A549 (cell line): ENCODE measurements at regions not wholly inside any gene's neighbourhood (a gene's known extent, or its start where the extent isn't known, plus 50 kb on each side); places are given as distances from the start of the nearest gene placed in this dataset.

Experiments
- ATAC-seq, 2 experiments: fragments of 200-7000 bp in 1 of 2; fragments of >200 bp in 1 of 2; cut with Nextera tagmentation in 1 of 2; cut with Tn5 transposase in 1 of 2; 3 replicates each; pipeline versions ENCODE4 v1.8.0 to v1.9.1; 2018 to 2020; ENCODE audit warnings: mild to moderate bottlenecking in 1 of 2, moderate library complexity in 1 of 2
- CTCF ChIA-PET: fragments of 300-600 bp; sonication (Branson Sonifier 250); formaldehyde crosslinking; extraction: SDS; loops from one replicate; lab custom pipeline; 2021; ENCODE audit warnings: antibody characterized with exemption, inconsistent platforms; lab: Yijun Ruan, JAX
- POLR2A ChIA-PET: fragments of 350-600 bp; formaldehyde crosslinking; extraction: SDS; loops from one replicate; lab custom pipeline; 2021; ENCODE audit warnings: antibody characterized with exemption, inconsistent platforms; lab: Yijun Ruan, JAX
- DNase-seq, 2 experiments: peaks; one replicate each; pipeline versions ENCODE4 v3.0.0 to v3.0.0-alpha.2; 2011 to 2016; ENCODE audit warnings: low read depth in 1 of 2, low spot score in 1 of 2
- FAIRE-seq: peaks from 2 replicates; lab custom pipeline; 2011; peaks lifted over from hg19 to GRCh38; lab: Jason Lieb, UNC
- H3K27ac ChIP-seq, 2 experiments: fragments of >200 bp; sonication (Bioruptor Twin); formaldehyde crosslinking; 3 replicates each; pipeline ENCODE4 v1.5.1; 2016 to 2017
- H3K4me1 ChIP-seq: fragments of >200 bp; sonication (Bioruptor Twin); formaldehyde crosslinking; 3 replicates; pipeline ENCODE4 v1.6.1; 2016
- H3K4me2 ChIP-seq: fragments of >200 bp; sonication (Bioruptor Twin); formaldehyde crosslinking; 3 replicates; pipeline ENCODE4 v1.6.1; 2016
- H3K4me3 ChIP-seq: fragments of >200 bp; sonication (Bioruptor Twin); formaldehyde crosslinking; 3 replicates; pipeline ENCODE4 v1.5.1; 2016
- H3K9me3 ChIP-seq: fragments of >200 bp; sonication (Bioruptor Twin); formaldehyde crosslinking; 3 replicates; pipeline ENCODE4 v1.6.1; 2016
- BHLHE40 ChIP-seq: IDR thresholded peaks from 2 replicates; pipeline ENCODE4 v1.6.1; 2012; ENCODE audit warnings: low read depth, low read length, inconsistent platforms
- CEBPB ChIP-seq, 2 experiments: fragments of >200 bp in 1 of 2; sonication (Bioruptor Twin) in 1 of 2; formaldehyde crosslinking in 1 of 2; IDR thresholded peaks; 2 replicates each; pipeline ENCODE4 v1.6.1; 2012 to 2016
- EHF ChIP-seq: fragments of 250-450 bp; sonication (Bioruptor Pico); IDR thresholded peaks from 2 replicates; pipeline ENCODE4 v1.5.0; 2020; ENCODE audit warnings: mild to moderate bottlenecking
- EHMT2 ChIP-seq: fragments of 200-600 bp; sonication (generic); IDR thresholded peaks from 2 replicates; pipeline ENCODE4 v1.6.1; 2016; ENCODE audit warnings: antibody characterized with exemption, low read depth, mild to moderate bottlenecking, moderate library complexity
- EP300 ChIP-seq, 2 experiments: fragments of >200 bp; sonication (Bioruptor Twin); formaldehyde crosslinking; IDR thresholded peaks; 2 replicates in 1 of 2; 3 replicates in 1 of 2; pipeline ENCODE4 v1.6.1; 2016 to 2017
- FOSL2 ChIP-seq, 2 experiments: fragments of 450-650 bp in 1 of 2; fragments of >200 bp in 1 of 2; sonication (Bioruptor Twin) in 1 of 2; formaldehyde crosslinking; IDR thresholded peaks; 2 replicates each; pipeline versions ENCODE4 v1.5.0 to v1.6.1; 2016 to 2020; ENCODE audit warnings: mild to moderate bottlenecking in 1 of 2, moderate library complexity in 1 of 2
- GATA3 ChIP-seq: IDR thresholded peaks from 2 replicates; pipeline ENCODE4 v1.6.1; 2012; ENCODE audit warnings: borderline replicate concordance
- HDAC2 ChIP-seq: fragments of 200-600 bp; sonication (generic); IDR thresholded peaks from 2 replicates; pipeline ENCODE4 v1.6.1; 2016
- HOXA7 ChIP-seq: fragments of 250-450 bp; sonication (Bioruptor Pico); IDR thresholded peaks from 2 replicates; pipeline ENCODE4 v1.5.0; 2020; ENCODE audit warnings: mild to moderate bottlenecking, moderate library complexity
- JUNB ChIP-seq: fragments of >200 bp; sonication (Bioruptor Twin); formaldehyde crosslinking; IDR thresholded peaks from 2 replicates; pipeline ENCODE4 v1.6.1; 2016
- KDM1A ChIP-seq: fragments of 200-600 bp; sonication (generic); IDR thresholded peaks from 2 replicates; pipeline ENCODE4 v1.6.1; 2016; ENCODE audit warnings: low read depth, mild to moderate bottlenecking
- MYC ChIP-seq: IDR thresholded peaks from 2 replicates; pipeline ENCODE4 v1.6.1; 2012; ENCODE audit warnings: mild to moderate bottlenecking, inconsistent platforms, low read length, improper control_type of control experiment, borderline replicate concordance
- NFE2L2 ChIP-seq: fragments of 150-350 bp; conservative IDR thresholded peaks from 2 replicates; pipeline ENCODE4 v1.6.1; 2014; ENCODE audit warnings: low read length
- POLR2A ChIP-seq: IDR thresholded peaks from 2 replicates; pipeline ENCODE4 v1.6.1; 2012; ENCODE audit warnings: mild to moderate bottlenecking, low read length
- POLR2AphosphoS2 ChIP-seq: conservative IDR thresholded peaks from 2 replicates; pipeline ENCODE4 v1.6.1; 2012; ENCODE audit warnings: low read length, improper control_type of control experiment, inconsistent platforms
- RAD21 ChIP-seq, 2 experiments: fragments of >200 bp in 1 of 2; sonication (Bioruptor Twin) in 1 of 2; formaldehyde crosslinking in 1 of 2; IDR thresholded peaks in 1 of 2; conservative IDR thresholded peaks in 1 of 2; 2 replicates in 1 of 2; 3 replicates in 1 of 2; pipeline ENCODE4 v1.6.1; 2012 to 2018; ENCODE audit warnings: inconsistent platforms in 1 of 2
- RARB ChIP-seq: fragments of 250-450 bp; sonication (Bioruptor Pico); IDR thresholded peaks from 2 replicates; pipeline ENCODE4 v1.8.0; 2021; ENCODE audit warnings: mild to moderate bottlenecking, moderate library complexity
- RCOR1 ChIP-seq: fragments of 150-350 bp; IDR thresholded peaks from 2 replicates; pipeline ENCODE4 v1.6.1; 2014; ENCODE audit warnings: antibody characterized with exemption, low read length, low read depth
- SMC3 ChIP-seq: fragments of >200 bp; sonication (Bioruptor Twin); formaldehyde crosslinking; IDR thresholded peaks from 3 replicates; pipeline ENCODE4 v1.6.1; 2018; ENCODE audit warnings: inconsistent platforms
- SREBF2 ChIP-seq: fragments of 450-650 bp; IDR thresholded peaks from 2 replicates; pipeline ENCODE4 v1.6.1; 2014; ENCODE audit warnings: mild to moderate bottlenecking, moderate library complexity
- USF2 ChIP-seq: fragments of 450-650 bp; IDR thresholded peaks from 2 replicates; pipeline ENCODE4 v1.6.1; 2014; ENCODE audit warnings: antibody characterized with exemption
- ZFP36 ChIP-seq: fragments of 450-650 bp; IDR thresholded peaks from 2 replicates; pipeline ENCODE4 v1.6.1; 2014; ENCODE audit warnings: borderline replicate concordance; ENCODE audit not compliant: partially characterized antibody
- ZNF302 ChIP-seq: fragments of 250-450 bp; sonication (Bioruptor Pico); IDR thresholded peaks from 2 replicates; pipeline ENCODE4 v1.9.0; 2021; ENCODE audit warnings: inconsistent platforms, mild to moderate bottlenecking, moderate library complexity
- WGBS: methylation state at CpG from one replicate; pipeline ENCODE4 v1.1.6; 2017; ENCODE audit errors: missing lambda C conversion rate; 5-methylcytosine and 5-hydroxymethylcytosine counted together
- TF ChIP-seq, protein P1 (sequence below): IDR thresholded peaks from 2 replicates; pipeline ENCODE4 v1.6.1; 2012; ENCODE audit warnings: low read depth, borderline replicate concordance

DNA sequence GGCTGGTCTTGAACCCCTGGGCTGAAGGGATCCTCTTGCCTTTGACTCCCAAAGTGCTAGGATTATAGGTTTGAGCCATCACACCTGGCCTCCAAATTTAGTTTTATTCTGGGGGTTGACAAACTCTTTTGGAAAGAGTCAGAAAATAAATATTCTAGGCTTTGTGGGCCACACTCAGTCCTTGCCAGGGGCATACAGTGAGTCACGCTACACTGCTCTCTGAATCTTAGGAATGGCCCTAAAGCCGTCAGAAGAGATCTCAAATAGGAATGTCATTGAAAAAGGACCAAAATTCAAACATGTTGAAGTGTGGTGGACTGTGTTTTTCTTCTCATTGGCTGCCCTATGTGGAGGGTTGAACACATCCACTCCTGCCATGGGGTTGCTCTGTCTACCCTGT, 127.7 kb upstream of the BASP1 start:
- no peak overlapping the region for H3K4me2 ChIP-seq
- TF ChIP-seq EHMT2 = no peak
- no peak for TF ChIP-seq RCOR1
- no peak for TF ChIP-seq POLR2AphosphoS2
- no peak for TF ChIP-seq POLR2A
- TF ChIP-seq EP300 (IDR thresholded peaks at IDR 0.05) = no peak
- TF ChIP-seq, protein P1, sequence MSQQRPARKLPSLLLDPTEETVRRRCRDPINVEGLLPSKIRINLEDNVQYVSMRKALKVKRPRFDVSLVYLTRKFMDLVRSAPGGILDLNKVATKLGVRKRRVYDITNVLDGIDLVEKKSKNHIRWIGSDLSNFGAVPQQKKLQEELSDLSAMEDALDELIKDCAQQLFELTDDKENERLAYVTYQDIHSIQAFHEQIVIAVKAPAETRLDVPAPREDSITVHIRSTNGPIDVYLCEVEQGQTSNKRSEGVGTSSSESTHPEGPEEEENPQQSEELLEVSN = no peak
- TF ChIP-seq HDAC2 = no peak
- no peak for TF ChIP-seq FOSL2 (IDR thresholded peaks at IDR 0.05)
- TF ChIP-seq FOSL2 (CRISPR knock-in tag; IDR thresholded peaks at IDR 0.05) = no peak
- TF ChIP-seq JUNB = no peak
- no peak for TF ChIP-seq NFE2L2
- no peak for TF ChIP-seq RARB (CRISPR knock-in tag)
- TF ChIP-seq HOXA7 (CRISPR knock-in tag) = no peak
- TF ChIP-seq ZFP36 = no peak
- TF ChIP-seq ZNF302 (CRISPR knock-in tag) = no peak
- TF ChIP-seq KDM1A = no peak
- TF ChIP-seq CEBPB (IDR thresholded peaks at IDR 0.05) = no peak
- TF ChIP-seq EHF (CRISPR knock-in tag) = no peak
- no peak for TF ChIP-seq GATA3
- TF ChIP-seq USF2 = no peak
- 75% methylated on average over 2 of the region's 2 CpGs for WGBS
- DNase-seq (no peak), FAIRE-seq (no peak), ATAC-seq (no peak; a peak in 1 of 6 replicates)
- H3K9me3 ChIP-seq = no peaks in the 10 kb centered on the region
- H3K4me1 ChIP-seq = 0 out of 3 replicates have a peak, but pooled peaks cover 5% of the 10 kb centered on the region
- CTCF ChIA-PET = interaction anchor here (0.6 to 0.8 kb wide), 2 partner anchors 19 to 192 kb away, joined by 3 read pairs; no protein-coding TSS in a partner anchor
- peak overlapping the region in 1 of 2 experiments; percentile 29; a peak in 1 of 6 replicates for H3K27ac ChIP-seq
- POLR2A ChIA-PET = no interaction called here
- no peak overlapping the region for H3K4me3 ChIP-seq

DNA sequence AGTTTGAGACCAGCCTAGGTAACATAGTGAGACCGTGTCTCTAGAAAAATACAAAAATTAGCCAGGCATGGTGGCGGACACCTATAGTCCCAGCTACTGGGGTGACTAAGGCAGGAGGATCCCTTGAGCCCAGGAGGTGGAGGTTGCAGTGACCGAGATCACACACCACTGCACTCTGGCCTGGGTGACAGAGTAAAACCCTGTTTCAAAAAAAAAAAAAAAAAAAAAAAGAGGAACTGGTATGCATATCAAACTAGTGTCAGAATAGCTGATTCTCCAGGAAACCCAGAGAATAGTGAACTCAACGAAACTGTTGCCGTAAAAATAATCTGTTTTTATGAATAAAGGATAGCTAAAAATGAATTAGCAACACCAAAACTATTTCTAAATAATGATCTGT, 126.6 kb upstream of the BASP1 start:
- Histone ChIP-seq H3K9me3 (no peaks in the 10 kb centered on the region), H3K4me3 (no peak overlapping the region), H3K4me2 (no peak overlapping the region), H3K4me1 (0 out of 3 replicates have a peak, but pooled peaks cover 5% of the 10 kb centered on the region), H3K27ac (no peak overlapping the region)
- 85% methylated on average over 5 of the region's 5 CpGs for WGBS
- TF ChIP-seq SMC3 (no peak), BHLHE40 (no peak), EHMT2 (no peak), KDM1A (no peak), FOSL2 (IDR thresholded peaks at IDR 0.05) (no peak), FOSL2 (CRISPR knock-in tag; IDR thresholded peaks at IDR 0.05) (no peak), RAD21 (conservative IDR thresholded peaks at IDR 0.05 in 1 of 2, IDR thresholded peaks at IDR 0.05 in 1 of 2) (no peak)
- DNase-seq (no peak), FAIRE-seq (no peak), ATAC-seq (no peak)
- CTCF ChIA-PET = interaction anchor here (0.8 to 1.0 kb wide), 2 partner anchors 9 to 29 kb away, joined by 3 read pairs; no protein-coding TSS in a partner anchor
- POLR2A ChIA-PET = no interaction called here

DNA sequence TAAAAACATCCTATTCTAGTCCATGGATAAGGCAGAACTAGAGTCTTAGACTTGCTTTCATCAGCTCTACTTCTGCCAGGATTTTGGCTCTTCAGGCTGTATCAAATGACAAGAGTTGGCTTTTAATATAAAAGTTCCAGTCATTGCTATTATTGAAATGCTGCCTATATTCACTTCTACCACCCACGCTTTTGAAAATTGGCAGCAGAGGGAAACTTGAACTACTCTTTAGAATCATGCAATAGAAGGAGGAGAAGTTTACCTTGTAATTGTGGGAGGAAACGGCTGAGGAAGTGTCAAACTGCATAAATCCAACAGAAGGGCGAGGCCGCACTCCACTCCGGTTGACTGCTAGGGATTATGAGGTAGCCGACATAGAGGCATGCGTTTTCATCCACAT, 122.6 kb upstream of the BASP1 start:
- CTCF ChIA-PET = no interaction called here
- no peak for DNase-seq

More for the DNA sequence above, 122.6 kb upstream of the BASP1 start:
- Histone ChIP-seq H3K27ac (no peak overlapping the region), H3K9me3 (no peaks in the 10 kb centered on the region), H3K4me1 (no peaks in the 10 kb centered on the region), H3K4me2 (no peak overlapping the region), H3K4me3 (no peak overlapping the region)
- 88% methylated on average over 7 of the region's 7 CpGs for WGBS
- FAIRE-seq = no peak
- POLR2A ChIA-PET = no interaction called here
- TF ChIP-seq SREBF2 = no peak
- TF ChIP-seq MYC = no peak
- no peak for ATAC-seq
